ENCODE measurements at regions not wholly inside any gene's neighbourhood (a gene's known extent, or its start where the extent isn't known, plus 50 kb on each side); places are given as distances from the start of the nearest gene placed in this dataset.
"Not testable (repeated sequence)": the region's sequence is repeated elsewhere in the genome, so short reads cannot be mapped to it uniquely, and the experiment has no call there.

DNA sequence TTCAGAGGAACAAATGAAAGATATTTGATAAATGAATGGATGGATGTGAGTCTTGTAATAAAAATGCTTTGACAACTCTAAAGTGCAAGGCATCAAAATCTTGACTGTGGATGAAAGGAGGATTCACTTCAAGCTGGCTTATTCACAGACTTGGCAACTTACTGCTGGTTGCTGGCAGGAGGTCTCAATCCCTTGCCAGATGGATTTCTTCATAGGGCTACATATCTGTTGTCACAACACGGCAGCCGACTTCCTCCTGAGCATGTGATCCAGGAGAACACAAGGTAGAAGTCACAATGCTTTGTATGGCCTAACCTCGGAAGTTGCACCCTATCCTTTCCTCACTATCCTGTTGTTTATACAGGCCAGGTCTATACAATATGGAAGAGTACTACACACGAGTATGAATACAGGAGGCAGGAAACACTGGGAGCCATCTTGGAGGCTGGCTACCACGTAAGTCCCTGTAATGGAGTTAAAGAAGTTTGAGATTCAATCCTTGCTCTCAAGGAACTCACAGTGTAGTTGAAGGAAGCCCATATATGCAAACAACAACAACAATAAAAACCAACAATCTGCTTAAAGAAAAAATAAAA, 97.9 kb downstream of the ID4 start:
- DNase-seq (ENCODE audit: low spot score): no peak
- ATAC-seq (ENCODE audit: low FRiP score): peak; percentile 28
- TF ChIP-seq, protein P1, sequence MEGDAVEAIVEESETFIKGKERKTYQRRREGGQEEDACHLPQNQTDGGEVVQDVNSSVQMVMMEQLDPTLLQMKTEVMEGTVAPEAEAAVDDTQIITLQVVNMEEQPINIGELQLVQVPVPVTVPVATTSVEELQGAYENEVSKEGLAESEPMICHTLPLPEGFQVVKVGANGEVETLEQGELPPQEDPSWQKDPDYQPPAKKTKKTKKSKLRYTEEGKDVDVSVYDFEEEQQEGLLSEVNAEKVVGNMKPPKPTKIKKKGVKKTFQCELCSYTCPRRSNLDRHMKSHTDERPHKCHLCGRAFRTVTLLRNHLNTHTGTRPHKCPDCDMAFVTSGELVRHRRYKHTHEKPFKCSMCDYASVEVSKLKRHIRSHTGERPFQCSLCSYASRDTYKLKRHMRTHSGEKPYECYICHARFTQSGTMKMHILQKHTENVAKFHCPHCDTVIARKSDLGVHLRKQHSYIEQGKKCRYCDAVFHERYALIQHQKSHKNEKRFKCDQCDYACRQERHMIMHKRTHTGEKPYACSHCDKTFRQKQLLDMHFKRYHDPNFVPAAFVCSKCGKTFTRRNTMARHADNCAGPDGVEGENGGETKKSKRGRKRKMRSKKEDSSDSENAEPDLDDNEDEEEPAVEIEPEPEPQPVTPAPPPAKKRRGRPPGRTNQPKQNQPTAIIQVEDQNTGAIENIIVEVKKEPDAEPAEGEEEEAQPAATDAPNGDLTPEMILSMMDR (IDR thresholded peaks at IDR 0.05): no peak

DNA sequence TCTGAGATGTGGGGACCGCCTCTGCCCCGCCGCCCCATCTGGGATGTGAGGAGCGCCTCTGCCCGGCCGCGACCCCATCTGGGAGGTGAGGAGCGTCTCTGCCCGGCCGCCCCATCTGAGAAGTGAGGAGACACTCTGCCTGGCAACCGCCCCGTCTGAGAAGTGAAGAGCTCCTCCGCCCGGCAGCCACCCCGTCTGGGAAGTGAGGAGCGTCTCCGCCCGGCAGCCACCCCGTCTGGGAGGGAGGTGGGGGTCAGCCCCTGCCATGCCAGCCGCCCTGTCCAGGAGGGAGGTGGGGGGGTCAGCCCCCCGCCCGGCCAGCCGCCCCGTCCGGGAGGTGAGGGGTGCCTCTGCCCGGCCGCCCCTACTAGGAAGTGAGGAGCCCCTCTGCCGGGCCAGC, 102.2 kb downstream of the ID4 start:
- not testable (repeated sequence) for ATAC-seq (ENCODE audit: low FRiP score); DNase-seq (ENCODE audit: low spot score)

DNA sequence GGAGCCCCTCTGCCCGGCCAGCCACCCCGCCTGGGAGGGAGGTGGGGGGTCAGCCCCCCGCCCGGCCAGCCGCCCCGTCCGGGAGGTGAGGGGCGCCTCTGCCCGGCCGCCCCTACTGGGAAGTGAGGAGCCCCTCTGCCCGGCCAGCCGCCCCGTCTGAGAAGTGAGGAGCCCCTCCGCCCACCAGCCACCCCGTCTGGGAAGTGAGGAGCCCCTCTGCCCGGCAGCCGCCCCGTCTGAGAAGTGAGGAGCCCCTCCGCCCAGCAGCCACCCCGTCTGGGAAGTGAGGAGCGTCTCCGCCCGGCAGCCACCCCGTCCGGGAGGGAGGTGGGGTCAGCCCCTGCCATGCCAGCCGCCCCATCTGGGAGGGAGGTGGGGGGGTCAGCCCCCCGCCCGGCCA, 102.8 kb downstream of the ID4 start:
- not testable (repeated sequence) for DNase-seq (ENCODE audit: low spot score); ATAC-seq (ENCODE audit: low FRiP score)

DNA sequence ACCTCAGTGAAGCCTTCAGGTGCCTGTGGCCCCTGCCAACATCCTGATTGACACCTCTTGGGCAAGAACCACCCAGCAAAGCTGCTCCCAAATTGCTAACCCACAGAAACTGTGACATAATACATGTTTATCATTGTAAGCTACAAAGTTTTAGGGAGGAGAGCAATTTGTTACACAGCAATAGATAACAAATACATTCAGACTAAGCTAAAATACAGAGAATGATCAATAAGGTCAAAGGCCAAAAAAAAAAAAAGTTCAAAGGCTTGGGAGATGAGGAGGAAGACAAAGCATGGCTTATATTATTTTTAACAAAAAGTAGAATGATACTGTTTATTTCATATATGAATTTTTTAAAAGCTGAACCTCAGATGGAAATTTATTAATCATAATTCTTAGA, 105.9 kb downstream of the ID4 start:
- no peak for DNase-seq (ENCODE audit: low spot score)
- no peak for ATAC-seq (ENCODE audit: low FRiP score)
- TF ChIP-seq, protein P1 (IDR thresholded peaks at IDR 0.05): no peak

DNA sequence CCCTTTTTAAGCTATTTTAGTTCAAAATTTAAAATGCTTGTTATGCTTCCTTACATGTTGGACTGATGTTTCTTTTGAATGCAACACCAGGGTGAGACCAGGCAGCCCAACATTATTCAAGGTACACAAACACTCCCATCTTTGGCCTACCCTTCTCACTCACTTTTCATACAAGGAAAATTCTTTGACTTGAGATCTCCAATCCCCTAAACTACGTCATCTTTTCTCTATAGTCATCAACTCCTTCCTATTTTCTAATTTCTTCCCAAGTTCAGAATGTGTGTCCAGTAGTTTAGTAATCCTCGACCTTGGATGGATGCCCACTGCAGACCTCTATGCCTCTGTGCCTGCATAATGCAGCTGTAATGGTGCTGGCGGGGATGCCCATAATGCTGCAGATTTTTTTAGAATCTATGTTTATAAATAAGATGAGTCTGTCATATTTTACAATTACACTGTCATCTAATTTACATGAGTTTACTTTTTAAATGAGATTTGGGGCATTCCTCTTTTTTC, 108.7 kb downstream of the ID4 start:
- ATAC-seq (ENCODE audit: low FRiP score) (no peak), DNase-seq (ENCODE audit: low spot score) (no peak)
- TF ChIP-seq, protein P1 (IDR thresholded peaks at IDR 0.05): no peak

DNA sequence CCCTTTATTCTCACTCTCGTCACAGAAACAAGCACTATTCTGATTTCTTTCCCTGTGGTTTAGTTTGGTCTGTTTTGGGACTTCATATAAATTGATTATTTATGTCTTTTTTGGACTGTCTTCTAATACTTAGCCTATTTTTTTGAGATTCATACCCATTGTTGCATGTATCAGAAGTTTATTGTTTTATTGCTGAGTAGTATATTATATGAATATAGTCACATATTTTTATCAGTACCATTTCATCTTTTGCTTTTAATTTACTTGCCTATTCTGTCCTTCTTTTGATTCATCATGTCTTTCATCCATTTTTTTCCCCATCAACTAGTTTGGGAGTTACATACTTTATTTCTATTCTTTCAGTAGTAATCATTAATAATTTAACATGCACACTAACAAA, 112.0 kb downstream of the ID4 start:
- ATAC-seq (ENCODE audit: low FRiP score) (no peak), DNase-seq (ENCODE audit: low spot score) (no peak)
- TF ChIP-seq, protein P1 (IDR thresholded peaks at IDR 0.05): no peak

DNA sequence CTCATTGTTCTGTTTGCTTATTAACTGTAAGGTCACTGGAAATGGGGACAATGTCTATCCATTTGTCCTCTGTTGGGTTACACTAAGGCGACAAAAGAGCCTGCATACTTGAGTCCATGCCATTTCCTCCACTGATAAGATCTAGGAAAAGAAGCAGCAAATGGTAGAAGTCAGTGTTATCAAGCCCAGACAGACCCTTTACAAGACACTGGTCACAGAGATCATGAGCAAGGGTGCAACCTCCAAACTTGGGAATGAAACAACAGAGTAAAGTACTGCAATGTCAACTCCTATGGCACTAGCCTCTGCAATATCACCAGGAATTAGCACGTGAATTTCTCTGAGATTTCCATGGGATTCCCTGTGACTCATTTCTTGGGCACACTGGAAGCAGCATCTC, 126.9 kb downstream of the ID4 start:
- no peak for ATAC-seq (ENCODE audit: low FRiP score)

DNA sequence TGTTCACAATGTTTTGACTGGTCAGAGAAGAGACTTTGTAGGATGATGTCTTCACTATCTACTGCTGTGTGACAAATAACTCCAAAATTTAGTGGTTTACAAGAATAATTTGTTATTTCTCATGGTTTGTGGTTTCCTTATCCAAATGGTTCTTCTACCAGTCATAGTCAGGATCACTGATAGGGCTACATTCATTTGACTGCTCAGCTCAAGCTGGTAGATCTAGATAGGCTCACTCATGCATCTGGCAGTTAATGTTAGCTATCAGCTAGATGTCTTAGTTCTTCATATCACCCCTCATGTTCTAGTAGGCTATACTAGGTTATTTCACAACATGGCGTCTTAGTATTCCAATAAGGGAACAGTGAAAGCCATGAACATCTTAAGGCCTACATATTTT, 131.0 kb downstream of the ID4 start:
- TF ChIP-seq, protein P1 (IDR thresholded peaks at IDR 0.05): no peak
- no peak for DNase-seq (ENCODE audit: low spot score)
- no peak for ATAC-seq (ENCODE audit: low FRiP score)

More for the DNA sequence above, 126.9 kb downstream of the ID4 start:
- no peak for DNase-seq (ENCODE audit: low spot score)
- TF ChIP-seq, protein P1 (IDR thresholded peaks at IDR 0.05): no peak
